ENCODE measurements at regions not wholly inside any gene's neighbourhood (a gene's known extent, or its start where the extent isn't known, plus 50 kb on each side); places are given as distances from the start of the nearest gene placed in this dataset.

DNA sequence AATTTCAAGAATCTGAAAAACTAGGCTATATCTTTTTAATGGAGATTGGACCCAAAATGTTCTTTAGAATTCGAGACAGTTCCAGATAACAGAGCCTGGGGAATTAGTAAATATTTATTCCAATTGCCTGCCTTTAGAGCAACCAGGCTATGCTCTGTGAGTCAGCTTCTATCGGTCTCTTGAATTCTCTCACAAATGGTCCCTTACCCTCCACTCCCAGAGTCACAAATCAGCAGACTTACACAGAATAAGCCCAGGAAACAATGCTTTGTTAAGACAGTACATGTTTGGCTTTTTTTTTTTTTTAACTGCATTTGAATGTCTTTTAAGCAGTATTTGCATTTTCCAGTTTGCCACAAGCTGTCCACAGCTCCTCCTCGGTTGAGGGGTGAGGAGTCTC lies 460.7 kb upstream of the CBLB start:
- no peak for TF ChIP-seq ZFX (IDR thresholded peaks at IDR 0.05; ENCODE audit: borderline replicate concordance)
- TF ChIP-seq, protein P1, sequence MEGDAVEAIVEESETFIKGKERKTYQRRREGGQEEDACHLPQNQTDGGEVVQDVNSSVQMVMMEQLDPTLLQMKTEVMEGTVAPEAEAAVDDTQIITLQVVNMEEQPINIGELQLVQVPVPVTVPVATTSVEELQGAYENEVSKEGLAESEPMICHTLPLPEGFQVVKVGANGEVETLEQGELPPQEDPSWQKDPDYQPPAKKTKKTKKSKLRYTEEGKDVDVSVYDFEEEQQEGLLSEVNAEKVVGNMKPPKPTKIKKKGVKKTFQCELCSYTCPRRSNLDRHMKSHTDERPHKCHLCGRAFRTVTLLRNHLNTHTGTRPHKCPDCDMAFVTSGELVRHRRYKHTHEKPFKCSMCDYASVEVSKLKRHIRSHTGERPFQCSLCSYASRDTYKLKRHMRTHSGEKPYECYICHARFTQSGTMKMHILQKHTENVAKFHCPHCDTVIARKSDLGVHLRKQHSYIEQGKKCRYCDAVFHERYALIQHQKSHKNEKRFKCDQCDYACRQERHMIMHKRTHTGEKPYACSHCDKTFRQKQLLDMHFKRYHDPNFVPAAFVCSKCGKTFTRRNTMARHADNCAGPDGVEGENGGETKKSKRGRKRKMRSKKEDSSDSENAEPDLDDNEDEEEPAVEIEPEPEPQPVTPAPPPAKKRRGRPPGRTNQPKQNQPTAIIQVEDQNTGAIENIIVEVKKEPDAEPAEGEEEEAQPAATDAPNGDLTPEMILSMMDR (IDR thresholded peaks at IDR 0.05) = no peak
- H3K27ac ChIP-seq = no peak overlapping the region

DNA sequence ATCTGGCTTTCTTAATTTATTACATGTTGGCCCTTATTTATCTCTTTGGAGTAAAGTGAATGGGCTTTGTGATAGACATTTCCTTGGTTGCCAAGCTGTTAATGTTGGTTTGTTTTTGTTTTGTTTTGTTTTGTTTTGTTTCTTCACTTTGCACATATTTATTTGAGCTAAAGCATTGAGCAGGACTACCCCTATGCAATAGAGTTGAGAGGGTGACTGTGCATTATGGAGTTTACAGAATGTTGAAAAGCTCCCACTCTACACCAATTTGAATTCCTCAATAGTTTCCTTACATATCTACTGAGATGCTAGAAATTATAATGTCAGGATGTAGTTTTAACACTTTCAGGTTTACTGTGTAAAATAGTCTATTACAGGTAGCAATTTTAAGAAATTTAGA lies 462.8 kb upstream of the CBLB start:
- H3K27ac ChIP-seq = no peak overlapping the region
- TF ChIP-seq, protein P1 (IDR thresholded peaks at IDR 0.05) = no peak
- TF ChIP-seq ZFX (IDR thresholded peaks at IDR 0.05; ENCODE audit: borderline replicate concordance) = no peak

DNA sequence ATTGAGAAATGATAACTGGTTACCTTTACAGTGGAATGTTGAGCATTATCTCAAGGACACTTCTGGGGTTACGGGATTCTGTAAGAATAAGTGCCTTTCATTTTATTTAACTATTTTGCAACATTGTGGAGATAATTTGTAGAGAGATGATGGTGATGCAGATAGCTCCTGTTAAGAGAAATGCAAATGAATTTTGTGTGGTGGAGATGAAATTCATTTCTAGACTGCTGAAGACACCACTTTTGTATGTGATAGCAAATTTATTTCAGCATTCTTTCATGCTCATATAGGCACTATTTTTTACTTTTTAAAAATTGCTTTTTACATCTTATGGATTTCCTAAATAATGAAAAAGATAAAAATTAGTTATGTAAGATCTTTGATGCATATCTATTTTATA lies 463.3 kb upstream of the CBLB start:
- TF ChIP-seq, protein P1 (IDR thresholded peaks at IDR 0.05) = no peak
- TF ChIP-seq ZFX (IDR thresholded peaks at IDR 0.05; ENCODE audit: borderline replicate concordance) = no peak
- H3K27ac ChIP-seq = no peak overlapping the region

DNA sequence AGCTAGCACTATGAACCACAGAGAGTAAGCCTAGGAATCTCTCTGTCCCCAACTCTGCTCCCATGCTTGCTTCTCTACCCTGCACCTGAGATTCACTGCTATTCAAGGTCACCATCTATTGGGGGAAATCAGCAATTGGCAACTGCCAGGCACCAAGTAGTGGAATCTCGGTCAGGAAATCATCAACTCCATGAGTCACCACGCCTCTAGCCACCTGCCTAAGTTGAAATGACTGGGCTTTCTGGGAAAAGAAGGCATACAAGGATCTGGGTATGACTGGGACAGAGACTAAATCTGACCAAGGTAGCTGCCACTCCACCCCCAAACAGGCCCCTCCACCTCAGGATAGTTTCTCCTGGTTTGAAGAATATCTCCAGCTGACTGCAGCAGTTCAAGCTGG lies 464.1 kb upstream of the CBLB start:
- no peak overlapping the region for H3K27ac ChIP-seq
- TF ChIP-seq, protein P1 (IDR thresholded peaks at IDR 0.05) = no peak
- TF ChIP-seq ZFX (IDR thresholded peaks at IDR 0.05; ENCODE audit: borderline replicate concordance) = no peak

DNA sequence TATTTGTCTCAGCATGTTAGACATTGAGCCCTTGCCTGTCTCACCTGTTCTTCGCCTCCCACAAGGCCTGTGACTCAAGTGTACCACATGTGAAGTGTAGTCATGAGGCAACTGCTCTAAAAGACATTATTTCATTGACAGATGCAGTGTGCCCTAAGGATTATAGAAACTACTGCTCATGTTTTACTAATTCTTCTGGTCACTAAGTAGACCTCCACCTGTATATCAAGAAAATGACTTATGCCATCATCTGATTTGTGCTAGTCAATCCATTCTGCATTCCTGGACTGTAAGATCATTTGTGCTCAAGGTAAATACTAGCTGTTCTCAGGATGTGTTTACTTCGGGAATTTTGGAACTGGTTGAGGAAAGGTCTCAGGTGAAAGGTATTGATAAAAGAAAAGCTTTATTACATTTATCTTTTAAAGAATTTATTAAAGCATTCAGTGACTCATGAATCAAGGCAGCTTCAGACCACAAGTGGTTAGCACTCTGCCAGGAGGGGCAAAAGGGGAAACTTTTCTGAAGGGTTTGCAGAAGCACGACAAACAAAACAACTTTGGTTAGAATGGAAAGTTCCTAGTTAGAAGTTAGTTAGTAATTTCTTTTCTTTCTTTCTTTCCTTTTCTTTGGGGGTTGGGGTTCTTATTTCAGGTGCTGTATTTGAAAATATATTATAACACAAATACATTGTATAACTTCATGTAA lies 465.3 kb upstream of the CBLB start:
- no peak overlapping the region for H3K27ac ChIP-seq
- TF ChIP-seq ZFX (IDR thresholded peaks at IDR 0.05; ENCODE audit: borderline replicate concordance) = no peak
- TF ChIP-seq, protein P1 (IDR thresholded peaks at IDR 0.05) = no peak

DNA sequence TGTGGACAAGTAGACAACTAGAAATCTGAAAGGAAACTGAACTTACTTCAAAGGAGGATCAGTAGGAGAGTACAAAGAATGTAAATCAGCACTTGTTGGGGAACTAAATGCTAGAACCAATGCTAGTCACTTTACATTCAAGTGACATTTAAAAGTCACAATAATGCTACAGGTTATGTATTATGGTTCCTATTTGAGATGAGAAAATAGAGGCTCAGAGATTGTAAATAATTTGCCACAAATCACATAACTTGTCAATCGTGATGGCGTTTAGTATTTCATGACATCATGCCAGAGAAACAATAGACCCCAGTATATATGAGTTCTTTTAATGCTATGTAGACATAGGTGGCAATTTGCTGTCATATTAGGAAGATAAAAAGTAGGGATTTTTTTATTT lies 467.8 kb upstream of the CBLB start:
- no peak overlapping the region for H3K27ac ChIP-seq
- TF ChIP-seq, protein P1 (IDR thresholded peaks at IDR 0.05) = no peak
- TF ChIP-seq ZFX (IDR thresholded peaks at IDR 0.05; ENCODE audit: borderline replicate concordance) = no peak

DNA sequence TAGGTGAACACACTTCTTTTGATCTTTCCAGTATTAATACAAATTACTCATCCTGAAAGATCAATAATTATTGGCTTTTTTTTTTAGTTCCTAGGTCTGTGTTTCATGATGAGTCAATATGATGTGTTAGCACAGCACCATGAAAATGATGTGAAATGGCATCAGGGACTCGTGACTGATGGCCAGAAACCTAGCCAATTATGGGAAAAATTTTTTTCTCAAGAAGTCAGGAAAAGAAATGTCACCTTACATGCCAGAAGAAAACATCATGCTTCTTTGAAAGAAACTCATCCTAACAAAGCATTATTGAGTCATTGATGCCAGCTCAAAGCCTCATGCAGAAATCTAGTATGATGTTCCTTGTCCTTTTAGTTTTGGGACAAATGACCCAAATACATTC lies 468.3 kb upstream of the CBLB start:
- no peak overlapping the region for H3K27ac ChIP-seq
- TF ChIP-seq ZFX (IDR thresholded peaks at IDR 0.05; ENCODE audit: borderline replicate concordance) = no peak
- TF ChIP-seq, protein P1 (IDR thresholded peaks at IDR 0.05) = no peak

Measured in 22Rv1 (cell line).